DMS 273 (cell line): ENCODE measurements at regions not wholly inside any gene's neighbourhood (a gene's known extent, or its start where the extent isn't known, plus 50 kb on each side); places are given as distances from the start of the nearest gene placed in this dataset.
A peak's percentile ranks its signal among the peaks of the same experiment; 100 is the strongest.
"Not testable (repeated sequence)": the region's sequence is repeated elsewhere in the genome, so short reads cannot be mapped to it uniquely, and the experiment has no call there.

Experiments
- DNase-seq: peaks from one replicate; lab custom pipeline; 2025; ENCODE audit not compliant: unreplicated experiment; lab: John Stamatoyannopoulos, UW

DNA sequence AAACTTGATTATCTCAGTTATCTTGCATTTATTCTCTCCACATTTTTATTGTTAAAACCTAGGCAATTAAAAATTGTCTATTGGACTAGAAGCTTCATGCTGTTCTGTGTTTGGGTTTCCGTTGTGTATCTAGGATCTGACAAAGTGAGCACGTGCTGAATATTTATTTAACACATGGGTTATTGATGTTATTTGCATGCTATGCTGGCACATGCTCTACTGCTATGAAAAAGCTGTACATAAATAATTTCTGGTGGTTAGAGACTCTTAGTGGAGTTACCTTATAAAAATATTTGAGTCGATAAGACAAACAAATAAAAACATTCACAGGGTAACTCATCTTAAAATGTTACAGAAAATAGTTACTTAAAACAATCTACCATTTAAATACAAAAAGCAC, 1769.7 kb downstream of the MRPL39 start:
- no peak for DNase-seq

DNA sequence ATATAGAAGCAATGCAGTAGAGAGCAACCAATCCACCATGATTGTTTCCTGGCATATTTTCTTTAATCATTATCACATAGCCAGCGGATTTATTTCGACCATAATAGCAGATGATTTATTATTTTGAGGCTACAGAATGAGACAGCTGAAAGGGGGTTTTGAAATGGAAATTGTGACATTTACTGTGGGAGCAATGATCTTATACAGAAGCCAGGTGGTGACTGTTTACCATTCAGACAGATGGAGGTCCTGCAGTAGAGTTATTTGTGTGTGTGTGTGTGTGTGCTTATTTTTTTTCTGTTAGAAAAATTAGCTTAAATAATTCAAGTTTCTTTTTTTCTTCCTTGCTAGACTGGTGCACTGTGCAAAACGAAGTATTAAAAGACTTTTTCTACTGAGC, 1784.5 kb downstream of the MRPL39 start:
- DNase-seq, result no peak

DNA sequence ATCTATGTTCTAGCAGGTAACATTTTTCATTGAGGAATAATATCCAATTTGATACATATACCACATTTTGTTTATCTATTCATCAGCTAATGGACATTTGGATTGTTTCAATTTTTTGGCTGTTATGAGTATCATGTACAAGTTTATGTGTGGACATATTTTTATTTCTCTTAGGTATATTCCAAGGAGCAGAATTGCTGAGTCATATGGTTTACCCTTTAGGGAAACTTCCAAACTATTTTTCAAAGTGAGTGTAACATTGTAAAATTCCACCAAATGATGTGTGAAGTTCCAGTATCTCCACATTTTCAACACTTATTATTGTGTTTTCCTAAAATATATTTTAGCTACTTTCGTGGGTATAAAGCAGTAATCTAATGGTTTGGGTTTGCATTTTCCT, 1789.9 kb downstream of the MRPL39 start:
- no peak for DNase-seq

DNA sequence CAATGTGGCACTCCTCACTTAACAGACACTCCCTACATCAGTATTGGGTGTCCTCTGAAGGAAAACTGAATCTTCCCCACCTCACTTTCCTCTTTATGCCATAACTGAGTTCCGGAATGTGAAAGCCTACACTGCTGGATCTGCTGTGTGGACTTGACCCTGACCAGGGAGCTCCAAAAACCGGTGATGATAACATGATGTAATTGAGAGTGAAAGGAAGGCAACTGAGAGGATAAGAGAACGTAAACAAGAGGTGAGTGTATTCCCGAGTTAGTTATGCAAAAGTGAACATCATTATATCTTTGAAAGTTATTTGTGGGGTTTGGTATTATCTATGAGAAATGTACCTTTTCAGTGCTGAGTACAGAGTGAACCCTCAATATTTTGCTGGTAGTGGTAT, 1794.8 kb downstream of the MRPL39 start:
- no peak for DNase-seq

DNA sequence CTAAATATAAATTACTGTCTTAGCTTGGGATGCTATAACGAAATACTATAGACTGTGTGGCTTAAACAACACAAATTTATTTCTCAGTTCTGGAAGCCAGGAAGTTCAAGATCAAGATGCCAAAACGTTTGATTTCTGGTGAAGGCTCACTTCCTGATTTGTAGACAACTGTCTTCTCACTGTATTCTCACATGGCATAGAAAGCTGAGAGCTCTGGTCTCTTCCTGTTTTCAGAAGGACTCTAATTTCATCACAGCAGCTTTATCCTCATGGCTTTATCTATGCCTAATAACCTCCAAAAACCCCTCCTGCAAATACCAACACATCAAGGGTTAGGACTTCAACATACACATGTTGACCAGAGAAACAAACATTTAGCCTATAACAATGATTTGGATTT, 1795.5 kb downstream of the MRPL39 start:
- DNase-seq, result no peak

DNA sequence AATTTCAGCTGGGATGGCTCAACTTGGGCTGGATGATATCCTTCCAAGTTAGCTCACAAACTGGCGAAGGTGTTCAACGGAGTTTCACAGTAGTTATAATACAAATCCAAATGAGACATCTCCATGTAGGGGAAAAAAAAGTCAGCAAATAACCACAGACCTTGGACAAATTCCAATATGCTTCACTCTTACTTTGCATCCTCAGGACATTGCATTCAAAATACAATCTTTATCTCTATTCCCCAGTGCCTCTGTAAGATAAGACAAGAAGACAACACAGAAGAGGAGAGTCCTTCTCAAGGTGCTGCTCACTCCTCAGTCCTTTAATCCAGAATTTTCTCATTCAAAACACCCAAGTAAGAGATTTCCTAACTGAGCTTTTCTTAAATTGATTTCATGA, 1797.7 kb downstream of the MRPL39 start:
- DNase-seq, result no peak

DNA sequence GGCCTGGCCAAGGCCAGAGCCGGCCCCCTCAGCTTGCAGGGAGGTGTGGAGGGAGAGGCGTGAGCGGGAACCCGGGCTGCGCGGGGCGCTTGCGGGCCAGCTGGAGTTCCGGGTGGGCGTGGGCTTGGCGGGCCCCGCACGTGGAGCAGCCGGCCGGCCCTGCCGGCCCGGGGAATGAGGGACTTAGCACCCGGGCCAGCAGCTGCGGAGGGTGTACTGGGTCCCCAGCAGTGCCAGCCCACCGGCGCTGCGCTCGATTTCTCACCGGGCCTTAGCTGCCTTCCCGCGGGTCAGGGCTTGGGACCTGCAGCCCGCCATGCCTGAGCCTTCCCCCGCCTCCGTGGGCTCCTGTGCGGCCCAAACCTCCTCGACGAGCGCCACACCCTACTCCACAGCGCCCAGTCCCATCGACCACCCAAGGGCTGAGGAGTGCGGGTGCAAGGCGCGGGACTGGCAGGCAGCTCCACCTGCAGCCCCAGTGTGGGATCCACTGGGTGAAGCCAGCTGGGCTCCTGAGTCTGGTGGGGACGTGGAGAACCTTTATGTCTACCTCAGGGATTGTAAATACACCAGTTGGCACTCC, 1800.2 kb downstream of the MRPL39 start:
- not testable (repeated sequence) for DNase-seq

DNA sequence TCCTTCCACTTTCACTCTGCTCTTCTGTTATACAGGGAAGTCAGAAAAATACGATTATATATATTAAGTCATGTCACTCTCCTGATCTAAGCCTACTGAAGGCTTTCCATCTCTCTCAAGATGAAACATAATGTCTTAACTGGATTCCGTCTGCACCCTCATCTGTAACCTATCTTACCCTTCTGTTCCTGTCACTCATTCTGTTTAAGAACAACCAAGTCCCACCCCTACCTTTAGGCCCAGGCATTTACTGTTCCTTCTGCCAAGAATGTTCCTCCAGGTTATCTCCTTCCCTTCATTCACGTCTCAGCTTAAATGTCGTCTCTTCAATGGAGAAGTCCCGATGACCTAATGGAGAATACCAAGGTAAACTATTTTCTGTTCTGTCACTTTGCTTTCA, 1802.4 kb downstream of the MRPL39 start:
- DNase-seq, result no peak

DNA sequence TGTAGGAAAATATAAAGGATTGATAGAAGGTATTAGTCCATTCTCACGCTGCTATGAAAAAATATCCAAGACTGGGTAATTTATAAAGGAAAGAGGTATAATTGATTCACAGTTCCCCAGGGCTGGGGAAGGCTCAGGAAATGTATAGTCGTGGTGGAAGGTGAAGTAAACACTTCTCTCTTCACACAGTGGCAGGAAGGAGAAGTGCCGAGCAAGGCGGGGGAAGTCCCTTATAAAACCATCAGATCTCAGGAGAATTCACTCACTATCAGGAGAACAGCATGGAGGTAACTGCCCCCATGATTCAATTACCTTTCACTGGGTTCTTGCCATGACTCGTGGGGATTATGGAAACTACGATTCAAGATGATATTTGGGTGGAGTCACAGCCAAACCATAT, 1806.0 kb downstream of the MRPL39 start:
- DNase-seq, result no peak

DNA sequence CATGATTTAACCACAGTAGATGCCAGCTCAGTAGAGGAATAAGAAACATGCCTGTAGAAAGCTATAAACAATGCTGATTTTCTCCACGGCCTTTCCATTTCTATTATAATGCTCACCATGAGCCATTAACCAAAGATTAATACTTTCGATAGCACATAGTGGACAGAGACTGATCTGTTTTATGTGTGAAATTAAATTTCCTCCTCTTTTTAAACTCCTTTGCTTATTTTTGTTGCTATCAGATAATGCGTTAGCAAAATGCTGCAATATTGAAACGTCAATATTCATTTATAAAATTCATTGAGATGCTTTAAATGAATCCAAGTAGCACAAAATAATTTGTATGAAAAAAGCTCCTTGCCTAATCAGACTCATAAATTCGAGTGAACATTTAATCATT, 1807.9 kb downstream of the MRPL39 start:
- DNase-seq, result no peak

DNA sequence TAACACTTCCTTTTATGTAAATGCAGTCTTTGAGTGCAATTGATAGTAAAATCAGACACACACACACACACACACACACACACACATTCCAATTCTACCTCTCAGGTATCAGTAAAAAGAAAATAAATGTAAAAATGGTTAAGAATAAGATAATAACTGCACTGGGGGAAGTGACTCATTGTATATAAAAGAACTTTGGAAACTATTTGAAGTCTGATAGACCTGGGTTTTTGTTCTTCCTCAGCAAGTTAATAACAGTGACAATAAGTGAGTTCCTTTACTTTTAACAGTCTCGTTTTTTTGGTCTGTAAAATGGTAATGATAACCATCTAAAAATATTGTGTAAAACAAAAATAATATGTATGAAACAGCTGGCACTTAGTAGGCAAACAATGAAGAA, 1815.0 kb downstream of the MRPL39 start:
- no peak for DNase-seq

DNA sequence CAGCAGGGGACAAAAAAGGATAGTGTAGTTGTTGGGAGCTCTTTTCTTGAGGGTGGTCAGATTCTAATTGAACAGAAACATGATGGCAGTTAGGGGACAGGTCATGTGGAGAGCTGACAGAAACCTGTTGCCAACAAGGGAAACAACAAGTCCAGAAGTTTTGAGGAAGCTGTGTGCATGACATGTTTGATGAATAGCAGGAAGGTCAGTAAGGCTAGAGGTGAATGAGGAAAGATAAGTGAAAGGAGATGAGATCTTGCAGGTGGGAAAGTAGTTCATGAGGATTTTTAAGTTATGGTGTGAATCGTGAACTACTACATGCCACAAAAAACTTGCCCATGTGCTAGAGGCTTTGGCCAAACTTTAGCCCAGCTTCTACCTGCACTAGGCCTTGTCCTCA, 1817.4 kb downstream of the MRPL39 start:
- DNase-seq, result no peak

DNA sequence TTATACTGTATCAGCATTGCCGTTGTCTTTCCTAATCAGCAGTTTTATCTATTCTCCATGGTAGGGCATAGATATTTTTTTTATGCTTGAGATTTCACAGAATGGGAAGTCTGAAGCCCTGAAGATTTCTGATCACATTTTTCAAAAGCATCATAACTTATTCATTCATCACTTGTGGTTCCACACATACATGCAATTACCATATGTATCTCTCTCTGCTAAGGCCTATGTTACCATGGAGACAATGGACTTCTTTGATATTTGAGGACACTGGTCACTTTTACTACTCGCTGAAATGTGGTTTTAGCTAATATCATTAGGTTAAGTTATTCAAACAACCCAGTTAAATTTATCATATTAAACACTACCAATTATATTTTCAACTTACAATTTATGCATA, 1827.0 kb downstream of the MRPL39 start:
- no peak for DNase-seq

DNA sequence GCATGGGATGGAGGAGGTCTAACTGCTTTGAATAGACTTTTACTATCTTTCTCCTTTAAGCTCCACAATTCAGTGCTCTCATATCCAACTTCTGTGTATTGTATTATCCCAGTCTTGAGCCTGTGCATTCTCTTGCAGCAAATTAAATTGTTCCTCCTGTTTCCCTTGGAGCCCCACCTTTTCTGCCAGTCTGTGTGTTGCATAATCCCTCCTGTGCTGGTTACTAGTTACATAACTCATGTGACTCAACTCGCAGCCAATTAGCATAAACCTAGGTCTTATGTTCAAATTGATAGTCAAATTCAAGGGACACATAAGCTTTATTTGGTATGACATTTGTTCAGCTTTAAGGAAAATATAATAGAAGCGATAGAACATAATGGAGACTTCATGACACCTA, 1863.5 kb downstream of the MRPL39 start:
- no peak for DNase-seq

DNA sequence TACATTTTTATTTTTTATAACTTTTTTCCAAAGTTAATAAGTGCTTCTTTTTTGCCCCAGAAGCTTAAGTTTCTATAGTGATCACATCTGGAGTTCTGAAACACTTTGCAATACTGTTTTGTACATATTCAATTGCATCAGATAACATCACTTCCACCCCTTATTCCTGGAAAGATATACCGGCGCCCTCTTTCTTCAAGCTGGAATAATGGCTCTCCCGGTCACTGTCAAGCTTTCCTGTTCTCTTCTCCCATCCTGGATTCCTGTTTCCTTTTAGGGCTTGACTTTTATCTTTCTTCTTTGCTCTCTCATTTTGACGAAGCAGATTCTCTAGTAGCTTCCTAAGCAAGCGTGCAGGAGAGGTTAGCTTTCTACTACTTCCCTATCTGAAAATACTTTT, 1866.8 kb downstream of the MRPL39 start:
- peak; percentile 7 for DNase-seq

DNA sequence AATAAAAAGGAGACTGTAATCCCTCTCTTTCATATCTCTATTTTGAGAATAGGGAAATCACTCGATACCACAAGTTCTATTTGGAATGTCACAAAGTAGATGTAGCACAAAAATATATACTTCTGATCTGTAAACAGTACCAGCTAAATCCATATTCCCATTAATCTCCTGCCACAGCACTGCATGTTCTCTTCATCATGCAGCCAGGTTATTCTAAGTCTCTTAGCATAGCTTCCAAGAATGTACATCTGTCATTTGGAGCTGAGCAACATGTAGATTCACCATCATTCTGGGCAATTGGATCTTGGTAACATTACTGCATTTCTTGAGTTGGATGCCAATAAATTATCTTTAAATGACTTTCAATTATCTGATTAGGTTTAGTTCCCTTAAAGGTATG, 1874.5 kb downstream of the MRPL39 start:
- DNase-seq, result no peak

DNA sequence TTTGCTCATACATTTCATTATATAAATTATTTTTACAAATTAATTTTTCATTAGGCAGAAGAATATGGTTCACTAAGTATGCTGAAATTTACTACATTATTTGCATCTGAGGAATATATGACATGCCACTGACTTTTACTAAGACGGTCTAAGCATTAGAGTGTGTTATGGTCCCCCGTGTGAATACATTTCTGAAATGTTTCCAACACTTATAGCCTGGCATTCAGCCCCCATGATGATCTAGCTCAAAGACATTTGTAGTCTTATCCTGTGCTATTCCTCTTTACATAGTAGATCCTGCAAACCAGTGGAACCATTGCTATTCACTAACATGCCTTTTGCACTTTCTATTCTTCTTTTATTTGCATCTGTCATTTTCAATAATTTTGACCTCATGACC, 1878.0 kb downstream of the MRPL39 start:
- no peak for DNase-seq

DNA sequence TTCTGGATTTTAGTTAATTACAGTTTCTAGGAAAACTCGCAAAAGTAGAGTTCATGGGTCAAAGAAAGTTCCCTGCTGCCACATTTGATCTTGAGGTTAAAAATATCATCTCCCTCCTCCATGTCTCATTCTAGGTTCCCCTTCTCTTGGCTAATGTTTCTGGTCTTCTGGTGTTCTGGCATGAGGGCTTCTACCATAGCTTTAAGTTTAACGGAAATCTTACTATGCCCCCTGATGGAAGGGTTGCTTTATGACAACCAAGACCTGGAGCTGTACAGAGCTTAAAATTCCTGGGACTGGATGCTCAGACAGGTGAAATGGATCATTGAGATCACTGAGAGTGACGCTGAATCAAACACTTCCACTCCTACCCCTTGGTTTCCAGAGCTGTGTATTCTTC, 1881.7 kb downstream of the MRPL39 start:
- peak; percentile 29 for DNase-seq

DNA sequence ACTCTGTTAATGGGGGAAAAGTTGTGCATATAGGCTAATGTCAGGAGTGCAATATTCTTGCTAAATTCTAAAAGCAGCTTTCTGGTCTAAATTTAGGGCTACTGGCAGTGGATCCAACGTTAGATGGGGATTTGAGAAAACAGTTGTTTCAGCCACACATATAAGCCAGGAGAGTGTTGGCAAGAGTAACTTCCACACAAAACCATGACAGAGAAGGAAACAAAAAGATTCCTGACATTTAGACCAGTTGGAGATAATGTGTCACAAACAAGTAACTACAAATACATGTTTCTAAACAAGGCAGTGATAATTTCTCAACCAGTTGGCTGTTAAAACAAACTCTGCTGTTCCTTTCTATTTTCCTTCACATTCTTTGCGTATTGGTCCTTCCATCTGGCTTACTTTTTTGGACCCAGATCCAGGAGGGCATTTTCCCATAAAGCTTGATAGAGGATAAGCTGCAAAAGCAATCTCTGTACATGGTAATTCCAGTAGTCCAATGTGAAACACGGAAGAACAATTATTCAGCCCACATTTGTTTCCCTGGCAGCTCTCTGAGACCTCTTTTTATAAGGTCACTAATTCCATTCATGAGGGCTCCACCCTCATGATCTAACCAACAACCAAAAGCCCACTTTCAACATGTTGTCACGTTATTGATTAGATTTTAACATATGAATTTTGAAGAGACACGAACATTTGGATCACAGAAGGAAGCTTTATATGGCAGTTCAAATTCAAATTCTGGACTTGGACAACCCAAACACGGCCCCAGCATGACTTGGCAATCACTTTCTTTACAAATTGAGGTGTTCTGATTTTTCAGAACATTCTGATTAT, 1888.6 kb downstream of the MRPL39 start:
- DNase-seq, result no peak

DNA sequence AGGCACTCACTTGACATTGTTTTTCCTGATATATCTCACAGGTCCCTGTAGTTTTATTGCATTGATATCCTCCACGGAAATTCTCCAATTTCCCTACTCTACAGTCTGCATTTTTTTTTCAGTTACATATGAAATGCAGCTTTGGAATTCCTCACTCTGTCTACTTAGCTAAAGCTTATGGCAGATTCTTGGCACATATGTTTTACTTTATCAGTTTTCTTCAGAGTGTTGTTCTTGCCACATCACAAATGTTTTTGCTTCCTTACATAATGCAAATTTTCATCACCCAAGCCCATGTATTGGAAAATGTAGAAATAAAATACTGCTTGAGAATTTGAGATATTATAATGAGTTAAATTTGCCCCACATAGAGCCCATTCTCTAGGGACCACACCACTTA, 1895.1 kb downstream of the MRPL39 start:
- DNase-seq, result no peak

DNA sequence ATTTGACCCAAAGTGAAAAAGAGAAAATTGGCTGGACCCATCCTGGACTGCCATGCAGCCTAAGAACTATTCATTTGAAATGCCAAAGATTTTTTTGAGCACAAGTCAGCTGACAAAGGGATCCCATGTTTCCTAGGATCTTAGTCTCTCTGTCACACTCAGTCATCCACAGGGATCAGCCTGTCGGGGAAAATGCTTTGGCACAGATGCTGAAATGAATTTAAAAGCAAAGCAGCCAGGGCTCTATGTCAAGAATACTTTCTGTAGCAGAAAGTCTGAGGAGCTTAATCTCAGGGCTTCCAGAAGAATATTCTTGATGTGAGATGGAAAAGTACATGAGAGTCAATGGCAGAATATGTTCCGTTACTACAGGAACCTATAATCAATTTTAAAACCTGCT, 1900.8 kb downstream of the MRPL39 start:
- no peak for DNase-seq

DNA sequence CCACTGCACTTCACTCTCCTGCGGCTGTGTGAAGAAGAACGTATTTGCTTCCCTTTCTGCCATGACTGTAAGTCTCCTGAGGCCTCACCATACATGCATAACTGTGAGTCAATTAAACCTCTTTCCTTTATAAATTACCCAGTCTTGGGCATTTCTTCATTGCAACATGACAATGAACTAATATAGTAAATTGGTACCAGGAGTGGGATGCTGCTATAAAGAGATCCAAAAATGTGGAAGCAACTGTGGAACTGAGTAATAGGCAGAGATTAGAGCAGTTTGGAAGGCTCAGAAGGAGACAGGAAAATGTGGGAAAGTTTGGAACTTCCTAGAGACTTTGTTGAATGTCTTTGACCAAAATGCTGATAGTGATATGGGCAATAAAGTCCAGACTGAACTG, 1907.9 kb downstream of the MRPL39 start:
- no peak for DNase-seq

DNA sequence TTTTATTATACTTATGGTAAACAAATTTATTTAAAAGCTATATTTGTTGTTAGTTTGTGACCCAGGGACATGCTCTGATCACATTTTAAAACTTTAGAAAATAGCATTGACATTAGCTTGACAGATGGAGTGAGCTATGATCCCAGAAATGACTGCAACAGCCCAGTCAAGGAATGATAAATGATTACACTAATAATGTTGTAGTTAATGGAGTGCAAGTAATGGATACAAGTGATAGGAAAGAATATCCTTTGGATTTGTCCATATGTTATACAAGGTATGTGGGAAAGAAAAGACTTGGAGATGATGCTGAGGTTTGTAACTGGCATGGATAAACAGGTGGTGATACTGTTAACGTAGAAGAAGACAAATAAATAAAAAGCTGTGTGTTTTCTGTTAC, 1908.7 kb downstream of the MRPL39 start:
- DNase-seq, result no peak
